Pancreas (tissue), 10 donors: ENCODE measurements at regions not wholly inside any gene's neighbourhood (a gene's known extent, or its start where the extent isn't known, plus 50 kb on each side); places are given as distances from the start of the nearest gene placed in this dataset.

ENCODE experiments used
- ATAC-seq, 4 donors: fragments of 200-7000 bp; cut with Tn5 transposase; one replicate each; pipeline versions ENCODE4 v1.8.0 to v1.9.1; 2020; ENCODE audit warnings: mild to moderate bottlenecking in 4 of 4, moderate library complexity in 4 of 4
- DNase-seq, 6 donors: peaks; one replicate each; pipeline ENCODE4 v3.0.0-alpha.2; 2020
- FAIRE-seq: peaks from 2 replicates; lab custom pipeline; 2012; peaks lifted over from hg19 to GRCh38; lab: Jason Lieb, UNC
- H3K27ac ChIP-seq, 4 donors: fragments of 200-600 bp; sonication (generic); 1 replicate in 3 of 4; 2 replicates in 1 of 4; pipeline versions ENCODE4 v1.5.0 to v1.8.0; 2020
- H3K27me3 ChIP-seq, 4 donors: fragments of 200-600 bp; one replicate each; pipeline ENCODE4 v1.8.0; 2021
- H3K36me3 ChIP-seq, 3 donors: fragments of 200-600 bp; sonication (generic) in 1 of 3; one replicate each; pipeline versions ENCODE4 v1.5.0 to v1.8.0; 2020 to 2021
- H3K4me1 ChIP-seq, 3 donors: fragments of 200-600 bp; one replicate each; pipeline ENCODE4 v1.8.0; 2021
- H3K4me3 ChIP-seq, 4 donors: fragments of 200-600 bp; sonication (generic) in 2 of 4; one replicate each; pipeline versions ENCODE4 v1.5.0 to v1.8.0; 2020 to 2021
- H3K9me3 ChIP-seq, 4 donors: fragments of 200-600 bp; one replicate each; pipeline ENCODE4 v1.8.0; 2021
- CTCF ChIP-seq, 4 donors: fragments of 200-600 bp; sonication (generic) in 3 of 4; IDR thresholded peaks; one replicate each; pipeline versions ENCODE4 v1.5.0 to v1.8.0; 2021; ENCODE audit warnings: antibody characterized with exemption in 4 of 4
- WGBS, 2 donors: extraction: QIAGEN DNeasy Blood & Tissue Kit; methylation state at CpG; one replicate each; pipeline ENCODE4 v1.1.7; 2013; 5-methylcytosine and 5-hydroxymethylcytosine counted together
- intact Hi-C, 3 donors: fragments of 100-400 bp; cut with DNase I; formaldehyde crosslinking; loops; one replicate each; pipeline versions ENCODE4 v1.11.1 to v1.14.2; 2022
- donor health status: healthy with polysubstance abuse.
- donor health status: DM: no; HTN: no; CAD: no; lungs with moderate emphysema.
- donor health status: DM: no; HTN: no; CAD: no.
- donor health status: control.
- donor health status: control.
- donor health status: Bipolar disorder and iron deficiency.
- donor health status: DM: yes; HTN: yes; CAD: no.
- donor health status: DM: no; HTN: no; CAD: no.
- donor health status: DM: no; HTN: no; CAD: no.
- donor health status: DM: yes; HTN: yes; CAD: no.

GRCh38 chr20:60091861-60092260 is 133.6 kb downstream of the CDH26 start:
- intact Hi-C loops: no loop called here
- no peaks in the 10 kb centered on the region for H3K36me3 ChIP-seq
- no peaks in the 10 kb centered on the region for H3K4me1 ChIP-seq
- H3K27ac ChIP-seq: no peak overlapping the region
- FAIRE-seq (no peak), DNase-seq (no peak), ATAC-seq (no peak)
- whole genome bisulfite sequencing, 2 donors: 59 to 93% methylated on average over 1 of the region's 1 CpG
- H3K9me3 ChIP-seq: no peaks in the 10 kb centered on the region
- peaks cover 0 to 16% (median 2%) of the 10 kb centered on the region in 4 donors for H3K27me3 ChIP-seq
- H3K4me3 ChIP-seq: no peak overlapping the region
- no peak for TF ChIP-seq CTCF (IDR thresholded peaks at IDR 0.05)

GRCh38 chr20:60092729-60093128 is 134.5 kb downstream of the CDH26 start:
- Histone ChIP-seq H3K27ac (no peak overlapping the region), H3K4me3 (no peak overlapping the region), H3K27me3 (peaks cover 0 to 11% (median 2%) of the 10 kb centered on the region in 4 donors), H3K4me1 (no peaks in the 10 kb centered on the region), H3K36me3 (no peaks in the 10 kb centered on the region), H3K9me3 (no peaks in the 10 kb centered on the region)
- no peak for TF ChIP-seq CTCF (IDR thresholded peaks at IDR 0.05)
- intact Hi-C loops: no loop called here
- ATAC-seq: no peak
- DNase-seq: no peak
- FAIRE-seq: no peak

- Histone ChIP-seq H3K27me3 (peaks cover 0 to 11% (median 0%) of the 10 kb centered on the region in 4 donors), H3K27ac (no peak overlapping the region), H3K36me3 (no peaks in the 10 kb centered on the region), H3K9me3 (no peaks in the 10 kb centered on the region), H3K4me1 (no peaks in the 10 kb centered on the region), H3K4me3 (no peak overlapping the region)
- DNase-seq (no peak), FAIRE-seq (no peak), ATAC-seq (no peak)
- TF ChIP-seq CTCF (IDR thresholded peaks at IDR 0.05): no peak
- WGBS, 2 donors: 62 to 76% methylated on average over 5 of the region's 5 CpGs
- intact Hi-C loops: no loop called here
Measured at GRCh38 chr20:60095456-60095855, 137.2 kb downstream of the CDH26 start.

- Histone ChIP-seq H3K27me3 (peaks cover 0 to 11% (median 0%) of the 10 kb centered on the region in 4 donors), H3K9me3 (no peaks in the 10 kb centered on the region), H3K4me3 (no peak overlapping the region), H3K4me1 (no peaks in the 10 kb centered on the region), H3K36me3 (no peaks in the 10 kb centered on the region), H3K27ac (no peak overlapping the region)
- FAIRE-seq: no peak
- ATAC-seq: no peak
- intact Hi-C loops: no loop called here
- no peak for DNase-seq
- 46 to 71% methylated on average over 10 of the region's 10 CpGs for WGBS, 2 donors
- TF ChIP-seq CTCF (IDR thresholded peaks at IDR 0.05): no peak
Measured at GRCh38 chr20:60096166-60096565, 137.9 kb downstream of the CDH26 start.

- no peak for TF ChIP-seq CTCF (IDR thresholded peaks at IDR 0.05)
- Histone ChIP-seq H3K36me3 (no peaks in the 10 kb centered on the region), H3K4me3 (no peak overlapping the region), H3K27me3 (peaks cover 0 to 6% (median 0%) of the 10 kb centered on the region in 4 donors), H3K9me3 (no peaks in the 10 kb centered on the region), H3K4me1 (no peaks in the 10 kb centered on the region), H3K27ac (no peak overlapping the region)
- intact Hi-C loops: no loop called here
- no peak for DNase-seq
- ATAC-seq: no peak
- WGBS, 2 donors: 50 to 60% methylated on average over 4 of the region's 4 CpGs
- no peak for FAIRE-seq
Measured at GRCh38 chr20:60097285-60097684, 139.1 kb downstream of the CDH26 start.
